NB4 (cell line): ENCODE measurements at regions not wholly inside any gene's neighbourhood (a gene's known extent, or its start where the extent isn't known, plus 50 kb on each side); places are given as distances from the start of the nearest gene placed in this dataset.

ENCODE experiments used
- CTCF ChIP-seq: IDR thresholded peaks from one replicate; pipeline ENCODE4 v1.5.1; 2012; ENCODE audit warnings: low read depth, low read length
- MAX ChIP-seq: IDR thresholded peaks from 2 replicates; pipeline ENCODE4 v1.6.1; 2011; ENCODE audit warnings: low read depth, low read length
- POLR2A ChIP-seq: IDR thresholded peaks from 2 replicates; pipeline ENCODE4 v1.6.1; 2011; ENCODE audit warnings: mild to moderate bottlenecking; ENCODE audit not compliant: insufficient read length; ENCODE audit errors: extremely low read depth

GRCh38 chr2:194323740-194324139 lies 1333.3 kb upstream of the SLC39A10 start:
- TF ChIP-seq CTCF (no peak), POLR2A (no peak), MAX (no peak)
